Colon (tissue), 2 donors: ENCODE measurements at regions not wholly inside any gene's neighbourhood (a gene's known extent, or its start where the extent isn't known, plus 50 kb on each side); places are given as distances from the start of the nearest gene placed in this dataset.
"Not testable (repeated sequence)": the region's sequence is repeated elsewhere in the genome, so short reads cannot be mapped to it uniquely, and the experiment has no call there.

Source experiments
- FAIRE-seq: peaks from 2 replicates; lab custom pipeline; 2012; peaks lifted over from hg19 to GRCh38; lab: Jason Lieb, UNC
- donor health status: control.
- donor health status: control.

DNA sequence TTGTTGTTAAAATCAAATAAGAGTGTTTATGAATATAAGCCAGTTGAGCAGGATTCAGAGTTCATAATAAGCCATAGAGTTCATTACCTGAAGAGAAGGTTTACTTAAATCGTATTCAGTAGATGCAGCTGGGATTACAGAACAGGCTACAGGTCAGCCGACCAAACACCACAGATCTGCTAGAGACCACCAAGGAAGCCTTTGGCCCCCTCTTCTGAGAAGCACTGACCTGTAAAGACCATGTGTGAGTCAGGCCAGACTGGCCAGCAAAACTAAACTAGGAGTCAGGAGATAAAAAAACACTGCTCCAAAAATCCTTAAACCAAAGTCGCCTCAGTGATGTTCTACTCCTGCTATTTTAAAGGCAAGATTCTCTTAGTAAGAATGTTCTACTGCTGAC lies 1125.5 kb downstream of the FAT4 start:
- no peak for FAIRE-seq

DNA sequence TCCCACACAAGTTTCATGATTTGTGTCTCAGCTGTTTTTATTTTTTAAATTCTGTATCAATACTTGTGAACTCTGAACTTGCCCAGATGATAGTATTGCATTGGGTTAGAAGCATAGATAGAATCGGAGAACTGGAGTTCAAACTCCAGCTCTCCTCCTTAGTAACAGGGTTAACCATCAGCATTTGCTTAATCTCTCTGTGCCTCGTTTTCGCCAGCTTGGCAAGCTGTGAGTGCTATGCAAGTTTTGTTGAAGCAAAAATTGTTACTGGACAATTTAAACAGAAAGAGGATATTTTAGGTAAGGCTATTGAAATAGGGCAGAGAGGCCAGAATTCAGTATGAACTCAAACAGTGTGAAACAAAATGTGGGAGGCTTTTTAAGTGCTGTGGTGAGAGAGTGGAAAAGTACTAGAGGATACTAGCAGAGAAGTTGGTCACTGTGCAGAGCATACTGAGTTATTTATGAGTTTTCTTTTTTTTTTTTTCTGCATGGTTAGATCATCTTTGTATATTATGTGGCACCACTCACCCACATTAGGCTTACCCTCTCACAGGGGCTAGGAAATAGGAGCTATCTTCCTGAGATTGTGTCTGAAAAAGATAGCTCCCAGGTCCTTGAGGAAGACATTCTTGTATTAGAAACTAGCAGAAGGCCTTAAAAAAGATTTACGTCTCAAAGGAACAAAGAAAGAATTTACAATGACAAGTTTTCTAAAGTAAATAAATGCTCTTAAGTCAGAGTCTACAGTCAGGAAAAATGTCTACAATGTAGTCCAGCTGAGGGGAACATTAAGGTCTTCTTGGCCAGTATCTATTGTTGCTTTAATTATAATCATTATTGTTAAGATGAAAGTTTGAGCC lies 1126.6 kb downstream of the FAT4 start:
- FAIRE-seq, result no peak

DNA sequence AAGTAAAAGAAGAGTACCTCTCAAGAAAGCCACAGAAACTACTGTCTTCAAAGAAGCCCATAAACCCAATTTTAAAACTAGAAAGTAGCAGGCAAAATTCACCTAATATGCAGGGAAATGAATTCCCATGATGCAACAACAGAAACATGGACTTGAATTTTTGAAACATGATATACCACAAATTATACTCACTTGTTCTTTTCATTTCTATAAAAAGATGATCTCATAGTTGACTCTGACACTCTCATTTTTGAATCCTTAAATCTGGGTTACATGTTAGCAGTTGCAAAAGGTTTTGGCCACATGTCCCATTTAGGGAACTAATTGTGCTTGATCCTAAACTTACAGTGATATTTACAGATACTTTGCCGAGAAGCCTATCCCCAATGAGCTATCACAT lies 1130.8 kb downstream of the FAT4 start:
- no peak for FAIRE-seq

DNA sequence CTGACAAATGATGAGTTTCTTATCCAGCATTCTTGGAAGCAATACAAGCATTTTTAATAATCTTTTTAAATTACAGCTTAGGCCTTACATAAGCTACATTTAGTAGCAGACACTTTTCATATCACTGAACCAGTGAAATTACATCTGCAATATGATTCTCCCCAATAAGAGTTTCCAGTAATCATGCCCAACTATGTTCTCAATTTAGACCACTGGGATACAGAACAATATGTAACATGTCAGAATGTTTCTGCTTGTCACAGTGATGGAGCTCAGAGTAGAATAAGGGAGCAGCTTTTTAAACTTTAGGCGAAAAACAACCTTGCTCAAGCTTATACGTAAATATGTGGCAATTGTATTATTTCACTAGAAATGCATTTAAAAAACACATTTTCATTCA lies 1132.2 kb downstream of the FAT4 start:
- no peak for FAIRE-seq

DNA sequence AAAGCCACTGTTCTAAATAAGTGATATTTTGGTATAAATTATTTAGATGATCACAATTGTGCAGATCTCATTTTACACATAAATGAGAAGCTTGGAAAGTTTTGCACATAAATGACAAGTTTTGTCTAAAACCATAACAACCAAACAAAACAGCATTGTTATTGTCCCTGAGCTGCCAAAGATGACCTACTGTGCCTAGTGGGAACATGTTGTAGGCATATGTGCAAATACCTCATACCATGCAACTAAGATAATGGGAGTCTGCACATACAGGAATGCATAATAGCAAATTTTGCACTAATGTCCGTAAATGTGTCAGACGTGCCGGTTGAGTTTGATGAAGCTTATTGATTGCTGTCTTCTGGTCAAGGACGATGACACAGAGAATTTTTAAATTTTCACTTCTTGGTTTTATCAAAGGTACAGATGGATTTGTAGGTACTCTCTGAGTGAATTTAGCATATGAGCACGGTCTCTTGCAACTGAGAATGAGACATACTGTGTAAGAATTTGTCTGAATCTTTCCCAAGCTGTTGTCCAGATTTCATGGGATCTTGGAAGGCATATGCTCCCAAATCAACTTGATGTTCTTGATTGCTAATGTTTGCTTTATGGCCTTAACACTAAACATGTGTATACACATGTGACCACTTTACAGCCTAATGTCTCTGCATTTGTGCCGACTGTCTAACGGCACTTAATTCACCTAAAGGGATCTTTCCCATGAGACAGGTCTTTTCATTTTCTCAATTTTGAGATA lies 1133.5 kb downstream of the FAT4 start:
- no peak for FAIRE-seq

DNA sequence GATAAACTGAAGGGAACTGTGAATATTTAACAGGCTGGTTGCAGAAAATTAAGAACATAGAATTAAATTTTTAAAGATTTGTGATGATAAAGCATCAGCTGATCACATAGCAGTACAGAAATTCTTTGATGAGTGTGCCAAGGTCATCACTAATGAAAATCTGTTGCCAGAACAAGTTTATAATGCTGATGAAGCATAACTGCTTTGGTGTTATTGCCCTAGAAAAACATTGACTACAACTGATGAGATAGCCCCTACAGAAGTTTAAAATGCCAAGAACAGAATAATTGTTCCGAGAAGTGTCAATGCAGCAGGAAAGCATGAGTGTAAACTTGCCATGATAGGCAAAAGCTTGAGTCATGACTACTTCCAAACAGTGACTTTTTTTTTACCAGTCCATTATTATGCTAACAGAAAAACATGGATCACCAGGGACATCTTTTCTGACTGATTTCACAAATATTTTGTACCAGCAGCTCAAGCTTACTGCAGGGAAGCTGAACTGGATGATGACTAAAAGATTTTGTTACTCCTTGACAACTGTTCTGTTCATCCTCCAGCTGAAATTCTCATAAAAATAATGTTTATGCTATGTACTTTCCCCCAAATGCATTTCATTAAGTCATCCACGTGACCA lies 1136.6 kb downstream of the FAT4 start:
- FAIRE-seq, result no peak

DNA sequence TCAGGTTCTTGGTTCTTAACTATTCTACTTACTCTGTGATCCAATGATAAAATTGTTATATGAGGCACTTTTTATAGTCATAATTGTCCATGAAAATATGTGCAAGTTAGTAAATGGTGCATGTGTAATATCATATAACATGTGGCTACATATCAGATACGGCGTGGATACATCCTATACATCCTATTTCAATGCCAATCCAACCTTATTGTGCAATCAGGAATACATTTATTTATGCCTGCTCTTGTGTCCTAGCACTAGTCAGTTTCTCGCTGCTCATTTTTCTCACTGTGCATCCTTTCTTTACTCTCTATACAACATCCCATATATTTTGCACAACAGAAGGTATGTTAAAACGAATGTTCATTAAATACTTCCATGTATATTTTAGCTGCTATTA lies 1141.1 kb downstream of the FAT4 start:
- FAIRE-seq, result no peak

DNA sequence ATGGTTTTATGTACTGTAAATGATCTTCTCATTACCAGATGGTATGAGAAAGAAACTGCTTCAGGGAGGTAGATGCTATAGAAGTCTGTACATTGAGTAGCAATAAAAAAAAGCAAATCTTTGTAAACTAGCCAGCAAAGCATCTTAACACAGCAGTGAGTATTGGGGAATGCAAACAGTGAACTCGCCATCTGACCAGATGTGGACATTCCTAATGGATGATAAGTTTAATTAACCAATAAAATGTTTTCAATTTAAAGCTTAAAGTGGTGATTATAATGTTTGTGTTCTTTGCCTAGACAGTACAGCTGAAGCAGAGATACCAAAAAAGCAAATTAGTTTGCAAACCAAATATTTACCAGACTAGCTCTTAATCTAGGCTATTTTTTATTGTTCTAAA lies 1144.2 kb downstream of the FAT4 start:
- FAIRE-seq, result no peak

DNA sequence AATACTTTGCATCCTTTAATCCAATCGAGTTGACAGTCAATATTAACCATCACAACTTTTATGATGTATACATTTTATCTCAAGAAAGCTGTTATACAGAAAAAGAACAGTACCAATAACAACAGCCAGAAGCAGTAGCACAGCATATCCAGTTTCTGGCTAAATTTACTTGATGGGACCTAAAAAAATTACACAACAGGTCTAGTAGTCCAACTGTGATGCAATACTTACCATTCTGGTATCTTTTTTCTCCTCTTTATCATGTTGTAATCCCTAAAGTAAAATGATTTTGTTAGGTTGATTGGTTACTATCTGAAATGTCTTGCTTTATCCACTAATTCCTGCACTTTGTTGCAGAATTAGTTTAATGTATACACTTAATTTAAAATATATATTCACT lies 1150.6 kb downstream of the FAT4 start:
- no peak for FAIRE-seq

DNA sequence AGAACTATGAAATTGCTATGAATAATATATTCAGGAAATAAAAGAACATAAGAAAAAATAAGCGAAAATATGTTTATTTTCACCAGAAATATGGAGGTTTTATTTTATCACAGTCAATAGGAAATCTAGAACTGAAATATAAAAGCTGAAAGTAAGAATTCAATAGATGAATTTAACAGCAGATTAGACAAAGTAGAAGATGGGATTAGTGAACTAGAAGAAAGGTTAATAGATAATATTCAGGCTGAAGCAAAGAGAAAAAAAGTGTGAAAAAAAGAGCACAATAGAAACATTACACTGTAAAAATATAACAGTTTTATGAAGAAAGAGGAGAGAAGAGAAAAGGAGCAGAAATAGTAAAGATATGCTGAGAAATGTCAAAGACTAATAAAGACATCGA lies 1152.1 kb downstream of the FAT4 start:
- no peak for FAIRE-seq

DNA sequence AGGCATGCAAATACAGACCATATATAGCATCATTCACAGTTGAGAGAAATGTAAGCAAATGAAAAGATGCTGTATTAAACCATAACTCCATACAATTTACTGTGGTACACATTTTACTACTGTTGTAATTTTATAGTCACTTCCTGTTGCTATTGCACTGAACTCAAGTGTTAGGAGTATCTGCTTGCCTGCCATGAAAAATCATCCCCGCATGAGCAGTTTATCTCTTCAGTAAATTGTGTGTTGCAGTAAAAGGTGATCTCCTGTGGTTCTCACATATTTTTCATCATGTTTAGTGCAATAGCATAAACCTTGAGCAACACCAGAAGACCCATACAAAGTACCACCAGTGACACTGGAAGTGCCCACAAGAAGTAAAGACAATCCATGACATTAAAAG lies 1153.4 kb downstream of the FAT4 start:
- FAIRE-seq, result no peak

DNA sequence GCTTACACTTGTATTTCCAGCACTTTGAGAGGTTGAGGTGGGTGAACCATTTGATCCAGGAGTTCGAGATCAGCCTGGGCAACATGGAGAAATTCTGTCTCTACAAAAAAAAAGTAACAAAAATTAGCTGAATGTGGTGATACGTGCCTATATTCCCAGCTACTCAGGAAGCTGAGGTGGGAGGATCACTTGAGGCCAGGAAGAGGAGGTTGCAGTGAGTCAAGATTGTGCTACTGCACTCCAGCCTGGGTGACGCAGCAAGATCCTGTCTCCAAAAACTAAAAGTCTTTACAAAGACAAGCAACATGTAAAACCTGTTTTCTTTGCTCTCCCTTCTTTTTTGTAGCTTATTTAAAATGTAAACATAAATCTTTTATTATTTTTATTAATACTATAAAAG lies 1156.1 kb downstream of the FAT4 start:
- FAIRE-seq, result no peak

DNA sequence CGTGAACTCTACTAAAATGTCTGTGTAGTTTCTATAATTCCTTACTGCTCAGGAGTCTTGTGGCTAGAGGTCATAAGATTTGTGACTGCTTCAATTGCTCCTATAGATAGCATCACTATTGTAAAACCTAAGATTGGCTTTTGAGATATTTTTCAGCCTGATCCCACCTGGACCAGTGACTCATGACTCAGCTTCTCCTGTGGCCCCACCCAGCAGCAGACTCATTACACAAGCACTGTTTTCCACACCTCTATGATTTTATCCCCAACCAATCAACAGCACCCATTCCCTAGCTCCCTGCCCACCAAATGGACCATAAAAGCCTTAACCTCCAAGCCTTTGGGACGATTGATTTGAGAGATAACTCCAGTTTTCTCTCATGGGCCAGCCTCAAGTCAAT lies 1157.0 kb upstream of the INTU start:
- FAIRE-seq, result no peak

DNA sequence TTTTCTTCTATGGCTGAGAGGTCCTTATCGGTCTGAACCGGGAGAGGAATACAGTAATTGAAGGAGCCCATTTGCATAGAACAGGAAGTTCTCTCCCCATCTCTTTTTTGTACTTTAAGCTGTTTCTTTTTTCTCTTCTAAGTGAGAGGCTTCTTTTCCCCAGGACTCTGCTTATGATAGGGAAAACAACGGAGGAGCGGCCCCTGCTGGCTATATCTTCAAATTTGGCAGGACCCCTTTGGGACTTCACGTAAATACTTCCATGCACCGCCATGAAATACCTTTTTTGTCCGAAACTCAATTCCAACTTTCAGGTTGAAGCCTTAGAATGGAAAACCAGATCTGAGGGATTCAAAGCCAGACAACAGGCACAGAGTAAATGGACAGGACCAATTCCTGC lies 1153.0 kb upstream of the INTU start:
- FAIRE-seq, result no peak

DNA sequence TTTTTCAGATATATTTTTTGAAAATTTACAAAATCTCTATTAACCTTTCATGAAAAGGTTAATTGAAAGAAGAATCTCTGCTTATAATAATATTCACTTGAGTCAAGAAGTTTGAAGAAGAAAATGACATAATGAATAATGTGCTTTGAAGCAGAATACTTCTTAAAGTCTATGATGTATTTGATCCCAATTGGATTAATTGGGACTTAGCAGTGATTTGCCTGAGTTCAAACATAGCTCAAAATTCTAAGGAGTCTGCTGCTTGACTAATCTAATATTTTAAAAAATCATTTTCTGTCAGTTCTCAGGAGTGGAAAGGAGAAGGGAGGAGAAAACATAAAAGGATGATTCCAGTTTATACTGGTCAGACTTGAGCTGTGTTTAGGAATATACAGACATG lies 1150.4 kb upstream of the INTU start:
- FAIRE-seq, result no peak

DNA sequence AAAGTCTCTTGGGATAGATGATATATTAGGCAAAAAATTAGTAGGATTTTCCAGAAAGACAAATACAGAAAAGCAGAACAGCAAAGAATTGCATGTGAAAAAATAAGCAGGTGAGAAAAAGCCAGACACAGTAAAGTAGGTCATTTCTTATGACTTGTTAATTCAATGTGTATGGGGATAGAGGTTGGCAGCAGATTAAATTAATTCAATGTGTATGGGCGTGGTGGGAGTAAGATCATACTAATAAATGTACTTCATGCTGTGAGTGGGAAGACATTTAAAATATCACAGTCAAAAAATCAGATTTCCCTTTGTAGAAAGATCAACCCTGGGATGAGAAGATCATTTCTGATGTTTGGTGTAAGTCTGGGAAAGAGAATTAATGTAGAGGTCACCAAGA lies 1146.4 kb upstream of the INTU start:
- no peak for FAIRE-seq

DNA sequence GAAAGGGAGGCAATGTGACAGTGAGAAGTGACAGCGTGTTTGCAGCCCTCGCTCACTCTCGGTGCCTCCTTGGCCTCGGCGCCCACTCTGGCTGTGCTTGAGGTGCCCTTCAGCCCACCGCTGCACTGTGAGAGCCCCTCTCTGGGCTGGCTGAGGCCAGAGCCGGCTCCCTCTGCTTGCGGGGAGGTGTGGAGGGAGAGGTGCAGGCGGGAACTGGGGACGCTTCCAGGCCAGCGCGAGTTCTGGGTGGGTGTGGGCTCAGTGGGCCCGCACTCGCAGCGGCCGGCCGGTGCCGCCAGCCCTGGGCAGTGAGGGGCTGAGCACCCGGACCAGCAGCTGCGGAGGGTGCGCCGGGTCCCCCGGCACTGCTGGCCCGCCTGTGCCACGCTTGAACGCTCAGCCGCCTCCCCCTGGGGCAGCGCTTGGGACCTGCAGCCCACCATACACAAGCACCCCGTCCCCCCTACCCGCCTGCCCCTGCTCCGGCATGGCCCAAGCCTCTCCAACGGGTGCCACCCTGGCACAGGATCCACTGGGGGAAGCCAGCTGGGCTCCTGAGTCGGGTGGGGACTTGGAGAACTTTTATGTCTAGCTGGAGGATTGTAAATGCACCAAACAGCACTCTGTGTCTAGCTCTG lies 1142.8 kb upstream of the INTU start:
- no peak for FAIRE-seq

DNA sequence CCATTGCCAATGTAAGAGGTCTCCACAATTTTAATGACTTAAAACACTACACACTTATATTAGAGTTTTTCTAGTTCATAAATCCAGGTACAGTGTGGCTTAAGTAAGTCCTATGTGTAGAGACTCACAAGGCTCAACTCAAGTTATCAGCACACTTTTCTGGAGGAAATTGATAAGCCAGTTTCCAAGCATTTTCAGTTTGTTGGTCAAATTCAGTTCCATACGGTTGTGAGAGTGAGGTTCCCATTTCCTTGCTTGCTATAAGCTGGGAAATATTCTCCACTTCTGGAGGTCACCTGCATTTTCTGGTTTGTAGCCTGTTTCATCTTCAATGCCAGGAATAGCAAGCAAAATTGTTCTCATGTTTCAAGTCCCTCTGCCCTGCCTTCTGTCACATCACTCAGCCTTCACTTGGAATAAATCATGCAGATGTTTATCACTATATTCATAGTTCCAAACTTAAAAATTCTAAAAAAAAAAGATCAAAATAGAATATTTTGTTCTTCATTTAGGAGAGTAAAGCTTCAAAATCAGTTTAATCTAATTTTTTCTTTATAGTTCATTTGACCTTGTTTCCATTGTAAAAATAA lies 1137.5 kb upstream of the INTU start:
- FAIRE-seq, result no peak

DNA sequence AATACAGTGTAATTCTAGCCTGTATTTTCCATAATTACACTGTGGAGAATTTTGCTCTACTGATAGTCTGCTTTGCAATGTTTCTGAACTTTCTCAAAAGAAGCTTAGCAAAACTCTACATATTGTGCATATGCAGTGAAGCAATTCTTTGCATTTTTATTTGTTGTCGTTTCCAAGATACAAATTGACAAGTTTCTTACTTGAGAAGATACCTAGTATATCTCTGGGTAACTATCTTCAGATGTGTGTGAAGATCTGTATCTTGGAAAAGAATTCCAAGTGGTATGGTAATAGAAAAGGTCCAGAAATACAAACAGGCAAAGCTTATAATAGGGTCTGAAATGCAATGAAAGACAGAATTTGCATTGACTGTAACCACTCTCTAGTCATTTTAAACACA lies 1119.8 kb upstream of the INTU start:
- no peak for FAIRE-seq

DNA sequence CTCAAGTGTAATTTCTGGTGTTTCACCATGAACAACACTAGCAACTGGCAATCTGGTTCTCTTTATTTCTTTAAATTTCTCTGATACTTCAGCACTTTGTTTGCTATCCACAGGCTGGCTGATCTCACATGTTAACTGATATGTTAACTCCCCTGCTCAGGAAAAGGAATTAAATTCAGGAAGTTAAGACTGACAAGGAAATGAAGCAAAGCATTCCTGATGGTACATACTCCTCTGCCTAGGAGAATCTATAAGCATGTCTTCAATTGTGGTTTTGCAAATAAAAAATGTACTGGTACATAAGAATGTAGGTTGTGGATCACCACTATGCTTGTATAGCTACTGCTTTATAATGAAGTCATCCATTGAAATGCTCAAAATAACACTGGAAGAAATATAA lies 1119.2 kb upstream of the INTU start:
- no peak for FAIRE-seq

DNA sequence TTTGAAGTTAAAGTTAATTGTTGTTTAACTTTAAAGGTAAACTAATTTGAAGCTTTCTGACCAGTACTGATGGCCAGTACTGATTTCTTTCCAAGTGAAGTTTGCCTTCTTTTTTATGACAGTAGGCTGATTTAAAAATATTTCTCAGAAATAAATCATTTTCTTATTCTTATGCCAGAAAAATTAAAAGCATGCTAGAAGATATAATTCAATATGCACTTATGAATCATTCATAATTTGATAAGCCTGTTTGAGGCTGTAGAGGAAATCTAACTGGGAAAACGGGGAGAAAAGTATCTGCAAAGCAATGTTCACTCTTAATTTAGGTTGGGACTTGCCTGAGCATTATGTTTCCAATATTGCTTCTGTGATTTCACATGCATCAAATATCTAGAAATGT lies 1112.0 kb upstream of the INTU start:
- no peak for FAIRE-seq

DNA sequence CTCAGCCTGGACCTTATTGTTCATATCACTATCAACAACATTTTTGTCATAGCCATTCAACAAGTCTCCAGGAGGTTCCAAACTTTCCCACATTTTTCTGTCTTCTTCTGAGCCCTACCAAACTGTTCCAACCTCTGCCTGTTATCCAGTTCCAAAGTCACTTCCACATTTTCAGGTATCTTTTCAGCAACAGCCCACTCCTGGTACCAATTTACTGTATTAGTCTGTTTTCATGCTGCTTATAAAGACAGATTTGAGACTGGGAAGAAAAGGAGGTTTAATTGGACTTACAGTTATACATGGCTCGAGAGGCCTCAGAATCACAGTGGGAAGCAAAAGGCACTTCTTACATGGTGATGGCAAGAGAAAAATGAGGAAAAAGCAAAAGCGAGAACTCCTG lies 1107.4 kb upstream of the INTU start:
- FAIRE-seq, result not testable (repeated sequence)
